ENCODE measurements at regions not wholly inside any gene's neighbourhood (a gene's known extent, or its start where the extent isn't known, plus 50 kb on each side); places are given as distances from the start of the nearest gene placed in this dataset.
"Not testable (repeated sequence)": the region's sequence is repeated elsewhere in the genome, so short reads cannot be mapped to it uniquely, and the experiment has no call there.

GRCh38 chr3:168660879-168661657, 565.3 kb upstream of the GOLIM4 start:
- peaks cover 14% of the 10 kb centered on the region for H3K9me3 Mint-ChIP-seq
- H3K27me3 Mint-ChIP-seq (ENCODE audit: low read depth); H3K4me1 Mint-ChIP-seq; H3K27ac Mint-ChIP-seq; DNase-seq (ENCODE audit: low spot score); H3K36me3 Mint-ChIP-seq; H3K4me3 Mint-ChIP-seq; ATAC-seq: not testable (repeated sequence)
- CTCF ChIA-PET: interaction anchor here (1.1 kb wide), 1 partner anchor 186 kb away, joined by 3 read pairs; no protein-coding TSS in a partner anchor
- POLR2A ChIA-PET: interaction anchor here (0.6 kb wide), 1 partner anchor 1305 kb away, joined by 3 read pairs; no protein-coding TSS in a partner anchor

DNA sequence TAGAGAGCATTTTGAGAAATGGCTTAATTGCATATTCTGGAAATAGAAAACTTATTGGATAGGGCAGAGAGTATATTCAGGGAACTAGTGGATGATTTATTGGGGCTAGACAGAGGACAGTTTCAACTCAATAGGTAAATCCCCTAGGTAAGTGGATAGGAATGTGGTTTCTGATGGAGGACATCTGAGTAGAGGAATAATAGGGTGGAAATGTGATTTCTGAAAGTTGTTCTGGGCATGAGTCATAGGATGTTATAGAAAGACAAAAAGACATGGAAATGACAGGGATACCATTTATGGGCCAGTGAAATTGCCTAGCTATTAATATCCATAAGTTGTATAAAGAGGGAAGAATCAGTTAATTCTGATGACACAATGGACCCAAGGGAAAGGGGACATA, 563.3 kb upstream of the GOLIM4 start:
- POLR2A ChIA-PET: no interaction called here
- Mint-ChIP-seq H3K27ac (no peak overlapping the region), H3K4me3 (no peak overlapping the region), H3K9me3 (peaks cover 14% of the 10 kb centered on the region), H3K27me3 (ENCODE audit: low read depth) (no peaks in the 10 kb centered on the region), H3K4me1 (peaks cover 11% of the 10 kb centered on the region), H3K36me3 (peaks cover 8% of the 10 kb centered on the region; the same call in 1 of the 2 replicates)
- DNase-seq (ENCODE audit: low spot score): no peak
- no peak for ATAC-seq
- CTCF ChIA-PET: no interaction called here
- no peak for TF ChIP-seq EMX1 (CRISPR knock-in tag; IDR thresholded peaks at IDR 0.05)
- no peak for TF ChIP-seq ZNF532 (CRISPR knock-in tag; IDR thresholded peaks at IDR 0.05; ENCODE audit: borderline replicate concordance)
- no peak for TF ChIP-seq NR3C1 (CRISPR knock-in tag; conservative IDR thresholded peaks at IDR 0.05; ENCODE audit: low read depth)
- TF ChIP-seq HMGA2 (CRISPR knock-in tag; IDR thresholded peaks at IDR 0.05): no peak
- no peak for TF ChIP-seq PRRX2 (CRISPR knock-in tag; IDR thresholded peaks at IDR 0.05)
- no peak for TF ChIP-seq FOXK1 (CRISPR knock-in tag; IDR thresholded peaks at IDR 0.05)
- TF ChIP-seq MXD4 (CRISPR knock-in tag; IDR thresholded peaks at IDR 0.05; ENCODE audit: borderline replicate concordance): no peak
- TF ChIP-seq GRHL2 (CRISPR knock-in tag; IDR thresholded peaks at IDR 0.05; ENCODE audit: insufficient replicate concordance, severe bottlenecking): no peak
- no peak for TF ChIP-seq PRDM15 (CRISPR knock-in tag; IDR thresholded peaks at IDR 0.05)
- TF ChIP-seq KAT7 (CRISPR knock-in tag; IDR thresholded peaks at IDR 0.05; ENCODE audit: borderline replicate concordance): no peak
- TF ChIP-seq ZNF671 (CRISPR knock-in tag; IDR thresholded peaks at IDR 0.05): no peak
- TF ChIP-seq, protein P1, sequence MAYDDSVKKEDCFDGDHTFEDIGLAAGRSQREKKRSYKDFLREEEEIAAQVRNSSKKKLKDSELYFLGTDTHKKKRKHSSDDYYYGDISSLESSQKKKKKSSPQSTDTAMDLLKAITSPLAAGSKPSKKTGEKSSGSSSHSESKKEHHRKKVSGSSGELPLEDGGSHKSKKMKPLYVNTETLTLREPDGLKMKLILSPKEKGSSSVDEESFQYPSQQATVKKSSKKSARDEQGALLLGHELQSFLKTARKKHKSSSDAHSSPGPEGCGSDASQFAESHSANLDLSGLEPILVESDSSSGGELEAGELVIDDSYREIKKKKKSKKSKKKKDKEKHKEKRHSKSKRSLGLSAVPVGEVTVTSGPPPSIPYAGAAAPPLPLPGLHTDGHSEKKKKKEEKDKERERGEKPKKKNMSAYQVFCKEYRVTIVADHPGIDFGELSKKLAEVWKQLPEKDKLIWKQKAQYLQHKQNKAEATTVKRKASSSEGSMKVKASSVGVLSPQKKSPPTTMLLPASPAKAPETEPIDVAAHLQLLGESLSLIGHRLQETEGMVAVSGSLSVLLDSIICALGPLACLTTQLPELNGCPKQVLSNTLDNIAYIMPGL (CRISPR knock-in tag; IDR thresholded peaks at IDR 0.05): no peak
- no peak for TF ChIP-seq ZNF396 (CRISPR knock-in tag; IDR thresholded peaks at IDR 0.05; ENCODE audit: borderline replicate concordance)
- TF ChIP-seq E2F1 (CRISPR knock-in tag; IDR thresholded peaks at IDR 0.05): no peak
- TF ChIP-seq, protein P2, sequence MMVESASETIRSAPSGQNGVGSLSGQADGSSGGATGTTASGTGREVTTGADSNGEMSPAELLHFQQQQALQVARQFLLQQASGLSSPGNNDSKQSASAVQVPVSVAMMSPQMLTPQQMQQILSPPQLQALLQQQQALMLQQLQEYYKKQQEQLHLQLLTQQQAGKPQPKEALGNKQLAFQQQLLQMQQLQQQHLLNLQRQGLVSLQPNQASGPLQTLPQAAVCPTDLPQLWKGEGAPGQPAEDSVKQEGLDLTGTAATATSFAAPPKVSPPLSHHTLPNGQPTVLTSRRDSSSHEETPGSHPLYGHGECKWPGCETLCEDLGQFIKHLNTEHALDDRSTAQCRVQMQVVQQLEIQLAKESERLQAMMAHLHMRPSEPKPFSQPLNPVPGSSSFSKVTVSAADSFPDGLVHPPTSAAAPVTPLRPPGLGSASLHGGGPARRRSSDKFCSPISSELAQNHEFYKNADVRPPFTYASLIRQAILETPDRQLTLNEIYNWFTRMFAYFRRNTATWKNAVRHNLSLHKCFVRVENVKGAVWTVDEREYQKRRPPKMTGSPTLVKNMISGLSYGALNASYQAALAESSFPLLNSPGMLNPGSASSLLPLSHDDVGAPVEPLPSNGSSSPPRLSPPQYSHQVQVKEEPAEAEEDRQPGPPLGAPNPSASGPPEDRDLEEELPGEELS (CRISPR knock-in tag; IDR thresholded peaks at IDR 0.05): no peak
- no peak for TF ChIP-seq ATF6 (CRISPR knock-in tag; IDR thresholded peaks at IDR 0.05)
- no peak for TF ChIP-seq TEAD1 (CRISPR knock-in tag; IDR thresholded peaks at IDR 0.05)
